HUDEP-2 (cell line): ENCODE measurements at regions not wholly inside any gene's neighbourhood (a gene's known extent, or its start where the extent isn't known, plus 50 kb on each side); places are given as distances from the start of the nearest gene placed in this dataset.
"Not testable (repeated sequence)": the region's sequence is repeated elsewhere in the genome, so short reads cannot be mapped to it uniquely, and the experiment has no call there.

Experiments used
- DNase-seq, 76 experiments: peaks; one replicate each; lab custom pipeline; 2025; ENCODE audit not compliant: unreplicated experiment in 76 of 76; lab: John Stamatoyannopoulos, UW

DNA sequence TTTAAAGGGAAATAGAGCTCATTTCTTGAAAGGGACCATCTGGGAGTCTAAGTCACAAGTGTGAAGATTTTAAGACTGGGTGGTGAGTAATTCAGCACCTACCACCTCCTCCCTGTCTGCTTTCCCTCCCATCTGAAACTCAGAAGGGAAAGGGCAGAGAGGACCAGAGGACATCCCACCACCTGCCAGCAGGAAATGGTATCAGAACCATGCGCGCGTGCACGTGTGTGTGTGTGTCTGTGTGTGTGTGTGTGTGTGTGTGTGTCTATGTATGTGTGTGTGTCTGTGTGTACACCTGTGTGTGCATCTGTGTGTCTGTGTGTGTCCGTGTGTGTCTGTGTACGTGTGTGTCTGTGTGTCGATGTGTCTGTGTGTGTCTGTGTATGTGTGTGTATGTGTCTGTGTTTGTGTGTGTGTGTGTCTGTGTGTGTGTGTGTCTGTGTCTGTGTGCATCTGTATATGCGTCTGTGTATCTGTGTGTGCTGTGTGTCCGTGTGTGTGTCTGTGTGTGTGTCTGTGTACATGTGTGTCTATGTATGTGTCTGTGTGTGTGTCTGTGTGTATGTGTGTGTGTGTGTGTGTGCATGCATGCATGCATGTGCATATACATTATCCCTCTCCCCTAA is 76.8 kb downstream of the ZFP36L2 start:
- DNase-seq = no peak

DNA sequence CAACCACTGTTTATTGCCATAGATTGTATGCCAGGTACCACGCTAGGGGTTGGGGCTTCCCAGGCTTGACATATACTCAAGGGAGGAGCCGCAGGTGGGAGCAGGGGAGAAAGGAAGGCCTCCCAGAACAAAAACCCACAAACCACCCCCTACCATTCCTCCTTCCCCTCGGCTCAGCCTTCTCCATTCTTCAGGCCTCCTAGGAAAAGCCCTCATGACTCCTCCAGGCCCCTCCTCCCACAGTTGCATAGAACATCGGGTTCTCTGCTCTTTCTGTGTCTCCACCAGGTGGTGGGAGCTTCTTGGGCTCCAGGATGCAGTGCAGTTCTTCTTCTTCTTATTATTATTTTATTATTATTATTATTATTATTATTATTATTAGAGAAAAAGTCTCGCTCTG is 80.3 kb downstream of the ZFP36L2 start:
- no peak for DNase-seq

DNA sequence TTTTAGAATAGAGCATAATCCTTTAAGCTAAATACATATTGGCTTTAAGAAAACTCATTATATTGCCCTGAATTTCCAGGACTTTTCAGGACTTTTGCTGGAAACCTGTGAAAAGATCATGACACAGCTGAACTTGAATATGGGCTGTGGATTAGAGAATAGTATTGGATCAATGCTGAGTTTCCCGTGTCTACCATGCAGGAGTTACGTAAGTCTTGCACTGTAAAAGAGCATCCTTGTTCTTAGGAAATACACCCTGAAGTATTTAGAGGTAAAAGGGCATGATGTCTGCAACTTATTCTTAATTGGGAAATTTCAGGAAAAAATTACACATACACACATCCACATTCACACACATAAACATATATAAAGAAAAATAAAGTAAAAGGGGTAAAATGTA is 82.1 kb downstream of the ZFP36L2 start:
- no peak for DNase-seq

DNA sequence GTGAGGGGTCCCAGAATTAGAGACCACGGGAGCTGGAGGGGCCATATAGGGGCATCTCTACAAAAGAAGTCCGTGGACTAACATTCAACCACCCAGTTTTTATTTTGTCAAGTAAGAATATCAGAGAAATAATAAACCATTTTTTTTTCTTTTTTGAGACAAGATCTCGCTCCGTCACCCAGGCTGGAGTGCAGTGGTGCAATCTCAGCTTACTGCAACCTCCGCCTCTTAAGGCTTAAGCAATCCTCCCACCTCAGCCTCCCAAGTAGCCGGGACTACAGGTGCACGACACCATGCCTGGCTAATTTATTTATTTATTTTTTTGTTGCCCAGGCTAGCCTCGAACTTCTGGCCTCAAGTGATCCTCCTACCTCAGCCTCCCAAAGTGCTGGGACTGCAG is 82.7 kb downstream of the ZFP36L2 start:
- DNase-seq = no peak

DNA sequence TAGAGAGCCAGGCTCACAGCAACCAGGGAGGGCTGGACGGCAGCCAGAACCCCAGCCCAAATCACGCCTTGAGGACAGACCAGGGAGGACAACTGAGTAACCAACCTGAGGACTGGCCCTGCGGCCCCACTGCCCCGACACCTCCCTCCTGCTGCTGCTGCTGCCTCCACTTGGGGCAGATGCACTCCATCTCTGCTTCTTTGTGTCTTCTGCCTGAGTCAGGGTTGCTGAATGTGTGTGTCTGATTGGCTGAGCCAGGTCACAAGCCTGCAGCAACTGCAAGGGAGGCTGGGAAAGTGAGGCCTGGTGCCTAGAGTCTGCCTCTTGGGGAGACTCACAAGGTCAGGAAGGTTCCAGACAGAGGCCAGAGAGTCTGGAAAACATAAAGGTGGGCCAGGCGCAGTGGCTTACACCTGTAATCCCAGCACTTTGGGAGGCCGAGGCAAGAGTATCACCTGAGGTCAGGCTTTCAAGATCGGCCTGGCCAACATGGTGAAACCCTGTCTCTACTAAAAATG is 83.4 kb downstream of the ZFP36L2 start:
- DNase-seq = peak in 17 of 76 experiments; percentile 10 to 51 (median 30)

DNA sequence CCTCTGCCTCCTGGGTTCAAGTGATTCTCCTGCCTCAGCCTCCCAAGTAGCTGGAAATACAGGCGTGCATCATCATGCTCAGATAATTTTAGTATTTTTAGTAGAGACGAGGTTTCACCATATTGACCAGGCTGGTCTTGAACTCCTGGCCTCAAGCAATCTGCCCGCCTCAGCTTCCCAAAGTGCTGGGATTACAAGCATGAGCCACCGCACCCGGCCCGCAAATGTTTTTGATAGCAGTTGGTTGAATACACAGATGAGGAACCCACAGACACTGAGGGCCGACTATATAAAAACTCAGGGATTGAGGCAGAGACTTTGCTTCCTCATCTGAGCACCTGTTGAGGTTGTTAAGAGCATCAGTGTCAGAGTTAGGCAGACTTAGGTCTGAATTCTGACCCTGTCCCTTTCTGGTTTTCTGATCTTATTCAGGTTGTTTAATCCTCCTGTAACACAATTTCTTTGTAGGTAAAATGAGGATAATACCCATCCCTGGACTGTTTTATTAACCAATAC is 84.7 kb downstream of the ZFP36L2 start:
- DNase-seq = not testable (repeated sequence)

DNA sequence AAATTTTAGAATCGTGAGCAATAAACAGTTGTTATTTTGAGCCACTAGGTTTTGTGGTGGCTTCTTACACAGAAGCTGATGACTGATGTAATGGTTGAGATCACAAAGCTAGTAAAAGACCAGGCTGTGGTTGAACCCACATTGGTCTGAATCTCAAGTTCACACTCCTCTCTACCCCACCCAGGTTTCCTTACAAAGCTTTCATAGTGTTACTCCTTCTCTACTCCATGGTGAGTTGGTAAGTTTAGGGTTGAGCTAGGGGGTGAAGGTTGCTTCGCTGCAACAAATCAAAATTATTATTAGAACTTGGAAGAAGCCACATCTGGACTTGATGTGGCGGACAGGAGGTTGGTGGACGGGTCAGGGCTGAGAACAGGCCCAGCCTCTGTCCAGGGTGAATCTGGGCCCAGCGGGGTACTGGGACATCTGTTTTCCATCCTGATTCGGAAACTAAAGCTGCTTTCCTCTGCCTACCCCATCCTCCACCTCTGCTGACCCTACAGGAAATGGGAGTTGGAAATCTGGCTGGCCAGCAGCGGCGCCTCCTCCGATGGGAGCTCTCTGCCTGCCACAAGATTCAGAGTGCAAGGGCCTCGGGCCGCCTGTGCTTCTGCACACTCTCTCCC is 86.3 kb downstream of the ZFP36L2 start:
- DNase-seq = no peak

DNA sequence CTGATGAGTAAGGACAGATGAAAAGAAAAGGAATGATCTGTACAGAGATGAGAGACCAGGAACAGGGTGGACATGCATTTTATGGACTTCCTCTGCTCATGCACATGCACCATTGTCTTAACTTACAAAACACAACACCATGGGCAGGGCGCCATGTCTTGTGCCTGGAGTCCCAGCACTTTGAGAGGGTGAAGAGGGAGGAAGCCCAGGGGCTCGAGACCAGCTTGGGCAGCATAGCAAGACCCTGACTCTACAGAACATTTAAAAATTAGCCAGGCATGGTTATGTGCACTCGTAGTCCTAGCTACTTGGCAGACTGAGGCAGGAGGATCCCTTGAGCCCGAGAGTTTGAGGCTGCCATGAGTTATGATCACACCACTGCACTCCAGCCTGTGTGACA is 86.9 kb downstream of the ZFP36L2 start:
- DNase-seq = no peak

DNA sequence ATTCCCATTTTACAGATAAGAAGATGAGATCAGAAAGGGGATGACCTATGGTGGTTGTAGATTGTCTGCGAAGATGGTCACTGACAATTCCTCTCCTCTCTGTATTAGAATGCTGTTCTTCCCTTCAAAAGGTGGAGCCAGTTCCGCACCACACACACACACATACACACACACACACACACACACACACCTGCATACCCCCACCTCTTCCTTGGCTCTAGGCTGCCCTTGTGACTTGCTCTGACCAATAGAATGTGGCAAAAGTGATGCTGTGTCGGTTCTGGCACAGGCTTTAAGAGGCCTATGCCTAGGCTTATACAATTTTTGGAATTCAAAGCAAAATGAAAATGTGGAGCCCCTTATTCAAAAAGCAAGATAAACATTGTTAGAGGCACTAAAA is 88.0 kb downstream of the ZFP36L2 start:
- no peak for DNase-seq

DNA sequence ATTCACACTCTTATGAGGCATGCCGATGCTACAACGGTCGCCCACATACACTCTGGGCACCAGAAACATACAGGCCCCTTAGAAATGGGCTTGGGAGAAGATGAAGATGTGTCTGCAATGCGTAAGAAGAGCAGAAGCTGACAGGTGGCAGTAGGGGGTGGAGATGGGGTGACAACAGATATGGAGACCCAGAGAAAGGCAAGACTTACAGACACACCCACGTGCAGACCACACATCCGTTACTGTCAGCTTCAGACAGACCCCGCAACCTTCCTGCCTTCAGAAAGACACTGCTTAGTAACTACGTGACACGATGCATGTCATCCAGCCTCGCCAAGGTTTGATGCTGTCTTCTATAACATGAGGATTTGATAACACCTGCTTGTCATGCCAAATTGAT is 89.5 kb downstream of the ZFP36L2 start:
- no peak for DNase-seq

DNA sequence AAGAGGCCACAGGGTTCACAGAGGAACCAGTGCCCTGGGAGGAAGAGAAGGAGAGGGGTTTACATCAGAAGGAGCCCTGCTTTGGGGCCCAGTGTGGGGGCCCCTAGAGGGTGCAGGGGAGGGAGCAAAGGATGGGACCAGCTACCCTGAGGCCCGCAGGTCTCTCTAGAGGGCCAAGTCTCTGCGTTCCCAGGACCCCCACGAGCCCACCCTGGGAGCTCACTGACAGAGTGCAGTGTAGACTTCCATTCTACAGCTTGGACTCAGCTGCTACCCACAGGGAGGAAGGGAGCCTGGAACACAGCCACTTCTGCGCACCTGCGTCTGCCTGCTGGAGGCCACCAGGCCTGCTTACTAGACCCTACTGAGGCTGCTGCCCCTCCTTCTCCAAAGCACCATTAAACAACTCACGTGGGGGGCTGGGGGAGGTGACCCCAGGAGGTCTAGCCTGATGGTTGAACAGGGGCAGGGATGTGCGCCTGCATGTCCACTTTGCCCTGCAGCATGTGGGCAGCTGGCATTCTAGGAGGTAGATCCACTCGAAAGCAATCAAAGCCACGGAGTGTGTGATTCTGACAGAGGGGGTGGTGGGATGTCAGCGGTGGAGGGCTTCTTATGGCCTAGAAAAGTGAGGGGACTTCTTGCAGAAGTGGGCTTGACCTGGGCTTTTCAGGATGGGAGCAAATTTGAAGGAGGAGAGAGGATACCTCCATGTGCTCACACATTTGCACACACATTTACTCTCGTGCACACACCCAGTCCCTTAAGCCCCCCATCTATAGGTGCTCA is 90.2 kb downstream of the ZFP36L2 start:
- no peak for DNase-seq

DNA sequence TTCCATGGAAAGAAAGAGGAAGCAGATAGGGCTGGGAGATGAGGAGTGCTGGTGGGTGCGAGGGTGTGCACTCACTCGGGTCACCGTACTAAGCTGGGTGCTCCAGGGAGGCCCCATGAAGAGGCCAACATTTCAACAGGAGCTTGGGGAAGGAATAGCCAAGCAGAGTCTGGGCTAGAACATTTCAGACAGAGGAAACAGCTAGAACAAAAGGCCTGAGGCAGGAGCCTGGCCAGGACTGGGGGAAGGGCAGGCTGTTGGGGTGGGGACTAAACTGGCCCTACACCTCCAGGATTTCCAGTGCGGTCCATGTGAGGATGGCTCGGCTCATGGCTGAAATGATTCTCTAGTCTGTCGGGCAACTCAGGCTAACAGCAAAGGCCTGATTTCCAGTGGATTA is 90.8 kb downstream of the ZFP36L2 start:
- DNase-seq = no peak

DNA sequence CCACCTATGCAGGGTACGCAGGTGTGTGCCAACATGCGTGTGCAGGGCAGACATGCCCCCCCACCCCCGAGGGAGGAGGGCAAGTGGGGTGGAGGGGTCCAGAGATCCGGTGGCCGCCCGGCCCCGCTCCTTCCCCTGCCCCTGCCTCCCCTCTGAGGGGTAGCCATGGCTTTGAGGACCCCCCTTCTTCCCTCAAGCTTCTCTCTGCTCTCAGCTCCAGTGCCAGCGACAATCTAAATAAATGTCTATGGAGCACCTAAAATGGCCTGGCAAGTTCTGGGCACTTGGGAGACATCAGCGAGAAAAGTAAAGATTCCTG is 91.9 kb downstream of the ZFP36L2 start:
- no peak for DNase-seq

DNA sequence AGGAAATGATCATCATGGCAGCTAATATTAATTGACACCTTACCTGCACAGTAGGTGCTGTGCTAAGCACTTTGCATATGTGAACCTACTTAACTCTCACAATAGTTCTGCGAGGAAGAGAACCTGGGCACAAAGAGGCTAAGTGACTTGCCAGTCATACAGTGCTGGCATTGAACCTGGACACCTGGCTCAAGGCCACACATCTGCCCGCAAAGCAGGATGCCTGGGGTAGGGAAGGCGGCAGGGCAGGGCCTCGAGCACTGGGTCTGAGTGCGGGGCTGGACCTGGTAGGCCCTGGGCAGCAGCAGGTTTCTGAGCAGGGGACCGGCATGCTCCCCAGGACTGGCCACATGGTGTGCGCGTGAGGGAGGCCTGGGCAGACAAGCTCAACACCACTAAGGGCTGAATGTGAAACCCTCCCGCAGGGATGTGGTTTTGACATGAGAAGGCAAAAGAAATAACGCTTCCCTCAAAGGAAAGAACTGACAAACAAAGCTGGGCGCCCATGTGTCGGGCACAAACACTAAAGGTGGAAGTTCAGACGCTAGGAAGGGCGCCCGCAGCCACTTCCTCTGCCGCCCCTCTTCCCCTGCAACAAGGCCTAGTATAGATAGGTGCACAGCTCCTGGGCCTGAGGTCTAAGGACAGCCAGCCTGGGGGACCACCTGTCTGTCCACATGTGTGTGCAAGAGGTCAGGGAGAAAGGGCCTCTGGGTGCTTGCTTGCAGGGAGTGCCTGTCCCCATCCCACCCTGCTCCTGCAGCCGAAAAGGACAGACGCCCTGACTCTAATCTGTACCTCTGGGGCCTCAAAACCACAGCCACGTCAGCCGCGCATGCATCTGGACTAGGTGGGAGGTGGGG is 92.5 kb downstream of the ZFP36L2 start:
- peak in 3 of 76 experiments; percentile 7 to 26 (median 18) for DNase-seq

DNA sequence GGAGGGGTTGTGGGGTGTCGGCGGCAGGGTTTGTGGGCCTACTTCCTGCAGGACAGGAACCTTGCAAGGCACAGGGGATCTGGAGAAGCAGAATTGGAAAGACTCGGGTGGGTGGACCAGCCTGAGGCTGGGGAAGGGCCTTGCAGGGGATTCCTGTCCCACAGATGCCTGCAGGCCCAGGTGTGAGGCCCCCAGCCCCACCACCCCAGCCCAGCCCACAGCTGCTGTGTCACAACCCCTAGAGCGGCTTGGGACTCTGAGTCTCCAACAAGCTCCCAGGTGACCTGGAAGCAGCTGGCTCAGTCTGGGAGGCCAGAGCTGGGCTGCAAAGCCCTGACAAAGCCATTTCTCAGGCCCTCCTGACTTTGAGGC is 93.1 kb downstream of the ZFP36L2 start:
- DNase-seq = no peak

DNA sequence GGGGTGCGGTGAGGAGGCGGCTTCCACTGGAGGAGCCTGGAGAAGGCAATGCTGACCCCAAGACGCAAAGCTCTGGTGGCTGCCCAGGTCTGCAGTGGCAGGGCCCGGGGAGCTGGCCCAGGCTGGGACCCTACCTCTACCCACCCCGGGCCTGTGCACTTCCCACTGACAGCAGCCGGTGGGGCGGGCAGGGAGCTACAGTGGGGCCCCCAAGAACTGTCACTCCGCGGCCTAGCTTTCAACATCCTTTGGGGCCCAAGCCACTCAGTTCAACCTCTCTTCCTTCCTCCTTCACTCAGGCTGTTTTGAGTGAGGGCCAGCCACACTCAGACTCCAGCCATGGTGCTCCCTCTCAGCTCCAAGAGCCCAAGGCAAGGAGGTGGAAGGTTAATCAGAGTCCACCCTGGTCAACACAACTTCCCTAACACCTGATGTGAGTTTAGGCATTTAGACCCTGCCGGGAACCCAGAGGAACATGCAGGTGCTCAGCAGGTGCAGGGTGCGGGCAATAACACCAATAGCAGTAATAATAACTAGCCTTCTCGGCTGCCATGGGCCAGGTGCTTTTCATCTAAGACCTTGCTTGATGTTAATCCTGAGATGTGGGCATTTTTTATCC is 93.6 kb downstream of the ZFP36L2 start:
- DNase-seq = no peak

DNA sequence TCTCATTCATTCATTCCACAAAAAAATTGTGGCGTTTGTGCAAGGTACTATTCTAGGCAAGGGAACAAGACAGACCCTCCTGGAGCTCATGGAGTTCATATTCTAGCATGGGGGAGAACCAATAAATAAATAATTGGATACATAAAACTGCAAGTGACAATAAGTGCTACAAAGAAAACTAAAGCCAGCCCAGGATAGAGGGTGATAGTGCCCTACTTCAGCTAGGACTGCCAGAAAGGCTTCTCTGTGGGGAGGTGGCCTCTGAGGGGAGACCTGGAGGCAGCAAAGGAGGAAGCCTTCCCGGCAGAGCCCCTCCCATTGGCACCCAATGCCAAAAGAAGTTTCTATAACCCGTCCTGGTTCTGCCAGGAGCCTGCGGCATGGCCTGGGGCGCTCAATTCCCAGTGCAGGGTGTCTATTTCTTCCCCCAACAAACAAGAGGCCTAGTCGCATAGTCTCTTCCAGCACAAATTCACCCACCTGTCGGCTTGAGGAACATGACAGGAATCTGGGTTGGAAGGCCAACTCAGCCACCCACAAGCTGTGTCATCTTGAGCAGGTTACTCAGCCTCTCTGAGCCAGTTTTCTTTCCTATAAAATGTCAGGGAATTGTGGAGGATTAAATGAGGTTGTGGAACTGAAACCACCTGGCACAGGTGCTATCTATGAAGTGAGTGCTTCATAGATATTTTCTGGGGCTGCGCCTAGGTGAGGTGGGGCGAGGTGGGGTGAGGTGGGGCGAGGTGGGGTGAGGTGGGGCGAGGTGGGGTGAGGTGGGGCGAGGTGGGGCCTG is 94.3 kb downstream of the ZFP36L2 start:
- peak in 29 of 76 experiments; percentile 3 to 75 (median 31) for DNase-seq

DNA sequence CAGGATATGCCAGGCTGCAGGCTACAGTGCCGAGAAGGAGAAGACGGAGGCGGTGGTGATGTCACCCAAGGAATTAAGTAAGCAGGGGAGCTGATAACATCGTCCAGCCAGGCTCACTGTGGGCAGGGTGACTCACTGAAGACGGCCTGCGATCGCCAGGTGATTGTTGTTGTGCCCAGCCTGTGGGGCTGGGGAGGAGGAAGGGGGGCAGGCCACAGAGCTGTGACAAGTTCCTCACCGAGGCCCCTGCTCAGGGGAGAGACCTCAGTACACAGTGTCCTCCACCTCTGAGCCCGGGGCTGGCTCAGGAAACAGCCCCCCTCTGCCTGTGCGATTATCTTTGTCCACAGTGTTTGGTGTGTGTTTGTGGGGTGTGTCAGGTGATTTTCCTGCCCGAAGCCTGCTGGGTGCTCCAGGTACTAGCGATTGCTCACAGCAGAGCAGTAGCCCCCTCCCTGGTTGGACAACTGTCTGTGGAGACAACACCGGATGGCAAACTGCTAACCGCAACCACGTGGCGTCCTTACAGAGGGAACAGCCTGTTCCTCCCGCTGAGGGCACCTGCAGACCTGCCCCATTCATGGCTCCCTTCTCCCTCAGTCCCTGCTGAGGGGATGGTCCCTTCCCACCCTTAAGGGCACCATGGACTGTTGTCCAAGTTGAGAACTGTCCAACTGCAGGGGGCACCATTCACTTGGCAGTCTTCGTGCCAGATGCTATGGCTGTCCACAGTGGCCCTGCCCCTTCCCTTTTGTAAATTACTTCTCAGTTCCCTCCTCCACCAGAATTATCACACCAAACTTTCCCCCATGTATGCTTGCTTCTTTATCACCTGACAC is 95.1 kb downstream of the ZFP36L2 start:
- DNase-seq = peak in 74 of 76 experiments; percentile 24 to 97 (median 82)

DNA sequence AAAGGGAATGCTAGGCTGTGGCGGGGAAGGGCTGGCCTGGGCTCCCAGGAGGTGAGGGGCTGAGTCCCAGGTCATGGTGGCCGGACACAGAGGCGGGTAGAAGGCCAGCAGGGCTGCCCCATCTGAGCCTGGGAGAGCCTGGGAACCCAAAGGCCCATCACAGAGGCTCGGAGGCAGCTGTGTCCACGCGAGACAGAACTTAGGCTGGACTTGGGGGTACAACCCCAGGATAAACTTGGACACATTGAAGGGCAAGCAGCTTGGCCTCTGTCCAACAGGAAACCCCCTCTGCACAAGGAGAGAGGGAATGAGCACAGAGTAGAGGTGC is 95.9 kb downstream of the ZFP36L2 start:
- no peak for DNase-seq
